NCI-H526 treated with DMSO at 0.1 percent for 48 hours (cell line): ENCODE measurements at regions not wholly inside any gene's neighbourhood (a gene's known extent, or its start where the extent isn't known, plus 50 kb on each side); places are given as distances from the start of the nearest gene placed in this dataset.

Source experiments
- DNase-seq: peaks from one replicate; lab custom pipeline; 2025; lab: John Stamatoyannopoulos, UW

DNA sequence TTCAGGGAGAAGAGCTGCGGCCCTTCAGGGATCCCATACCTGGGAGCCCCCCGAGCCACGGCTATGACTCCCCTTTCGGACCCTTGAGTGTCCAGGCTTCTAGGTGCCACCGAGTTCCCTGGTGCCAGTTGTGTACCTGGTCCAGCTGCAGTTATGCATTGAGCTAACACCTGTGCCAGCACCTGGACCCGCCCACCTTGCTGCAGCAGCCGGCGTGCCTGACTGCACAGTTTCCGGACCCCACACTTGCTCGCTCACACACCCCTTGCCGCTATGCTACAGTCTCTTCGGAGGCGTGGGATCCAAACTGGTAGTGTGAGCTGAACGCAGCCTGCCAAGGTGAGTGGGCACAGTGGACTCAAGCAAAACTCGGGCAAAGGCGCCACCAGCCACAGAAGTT lies 284.5 kb upstream of the ROBO1 start:
- DNase-seq = no peak

DNA sequence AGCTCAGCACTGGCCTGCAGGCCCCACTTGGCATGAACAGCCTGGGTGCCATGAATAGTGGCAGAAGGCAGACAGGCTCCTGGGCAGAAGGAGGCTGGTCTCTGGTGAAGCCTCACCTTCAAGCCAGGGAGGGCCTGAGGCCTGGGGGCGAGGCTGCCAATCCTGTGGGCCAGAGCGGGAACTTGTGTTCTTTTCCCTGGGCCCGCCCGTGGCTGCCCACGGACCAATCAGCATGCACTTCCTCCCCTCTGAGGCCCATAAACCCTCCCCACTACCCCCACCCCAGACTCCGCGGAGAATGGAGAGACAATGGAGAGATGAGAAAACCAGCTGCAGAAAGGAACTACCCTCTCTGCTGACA lies 283.8 kb upstream of the ROBO1 start:
- DNase-seq = no peak

DNA sequence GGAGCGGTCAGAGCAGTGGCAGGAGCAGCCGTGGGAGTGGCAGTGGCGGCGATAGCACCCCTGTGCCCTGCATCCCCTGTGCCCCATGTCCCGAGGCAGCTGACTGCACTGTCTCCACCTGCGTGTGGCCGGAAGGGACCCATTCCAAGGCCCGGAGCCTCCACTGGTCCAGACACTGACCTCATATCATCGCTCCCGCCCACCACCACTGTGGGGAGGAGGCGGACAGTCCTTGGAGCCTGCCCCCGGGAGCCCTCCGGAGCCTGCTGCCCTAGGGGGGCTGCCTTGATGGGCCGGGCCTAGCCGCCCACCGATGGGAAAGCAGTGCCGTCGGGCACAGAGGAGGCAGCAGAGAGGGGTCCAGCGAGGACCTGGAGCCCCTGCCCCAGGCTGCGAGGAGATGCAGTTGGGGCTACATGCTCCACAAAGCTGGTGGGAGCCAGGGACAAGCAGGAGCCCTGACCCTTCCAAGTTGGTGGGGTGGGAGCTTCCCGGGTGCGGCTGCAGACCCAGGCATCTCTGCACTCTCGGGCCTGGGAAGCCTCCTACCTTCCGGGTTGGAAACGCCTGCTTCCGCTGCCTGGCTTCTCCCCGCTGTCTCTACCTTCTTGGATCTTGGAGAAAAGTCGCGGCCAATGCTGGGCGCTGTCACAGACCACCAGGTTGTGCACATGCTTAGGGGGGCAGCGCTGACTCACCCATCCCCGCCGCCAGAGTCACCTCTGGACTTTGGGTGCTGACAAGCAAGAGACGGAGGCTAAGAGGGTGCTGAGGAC lies 283.2 kb upstream of the ROBO1 start:
- no peak for DNase-seq

DNA sequence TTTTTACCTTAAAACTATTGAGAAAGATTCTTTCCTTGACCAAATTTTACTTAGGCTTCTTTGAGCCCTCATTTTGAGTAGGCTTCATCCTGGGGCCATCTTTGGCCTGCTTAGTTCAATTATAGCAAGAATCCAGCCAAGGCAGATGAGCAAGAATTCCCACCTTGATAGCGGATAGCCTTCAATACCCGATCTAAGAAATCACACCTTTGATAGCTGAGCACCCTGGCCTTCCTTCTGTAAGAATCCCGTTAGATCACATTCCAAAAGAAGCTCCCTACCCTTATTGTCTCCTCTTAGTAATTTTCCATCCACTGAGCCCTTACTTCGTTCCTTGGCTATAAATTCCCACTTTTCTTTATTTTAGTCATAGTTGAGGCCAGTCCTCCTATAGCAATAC lies 275.4 kb upstream of the ROBO1 start:
- no peak for DNase-seq

DNA sequence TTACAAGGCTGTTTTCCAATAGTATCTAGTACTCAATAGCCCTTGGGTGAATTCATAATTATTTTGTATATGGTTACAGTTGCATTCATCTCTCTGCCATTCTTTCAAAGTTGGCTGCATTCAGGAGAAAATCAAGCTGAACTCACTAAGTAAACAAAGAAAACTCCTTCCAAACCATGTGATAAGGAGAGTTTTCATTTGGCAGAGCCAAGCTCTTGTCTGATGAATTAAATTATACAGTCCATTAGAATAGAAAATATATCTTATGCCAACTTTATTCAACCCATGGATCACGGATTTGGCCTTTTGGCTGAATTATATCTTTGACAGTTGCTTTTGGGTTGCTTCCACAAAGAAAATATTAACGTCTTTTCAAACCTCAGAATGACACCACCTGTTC lies 272.3 kb upstream of the ROBO1 start:
- DNase-seq = no peak

DNA sequence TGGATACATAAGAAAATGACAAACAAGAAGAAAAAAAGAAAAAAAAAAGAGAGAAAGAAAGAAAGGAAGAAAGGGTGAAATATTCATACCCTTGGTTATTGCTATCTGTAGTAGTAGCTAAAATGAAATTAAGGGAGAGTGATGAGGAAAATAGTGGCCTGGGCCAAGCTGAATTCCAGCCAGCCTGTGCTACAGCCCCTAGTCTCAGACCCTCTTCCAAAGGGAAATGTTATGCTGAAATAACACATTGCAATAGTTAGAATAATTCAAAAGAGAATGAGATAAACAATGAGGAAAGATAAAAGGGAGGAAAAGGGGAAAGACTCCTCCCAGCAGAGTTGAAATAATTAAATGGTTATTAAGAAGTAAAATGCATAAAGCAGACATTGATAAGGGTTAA lies 268.4 kb upstream of the ROBO1 start:
- DNase-seq = no peak

DNA sequence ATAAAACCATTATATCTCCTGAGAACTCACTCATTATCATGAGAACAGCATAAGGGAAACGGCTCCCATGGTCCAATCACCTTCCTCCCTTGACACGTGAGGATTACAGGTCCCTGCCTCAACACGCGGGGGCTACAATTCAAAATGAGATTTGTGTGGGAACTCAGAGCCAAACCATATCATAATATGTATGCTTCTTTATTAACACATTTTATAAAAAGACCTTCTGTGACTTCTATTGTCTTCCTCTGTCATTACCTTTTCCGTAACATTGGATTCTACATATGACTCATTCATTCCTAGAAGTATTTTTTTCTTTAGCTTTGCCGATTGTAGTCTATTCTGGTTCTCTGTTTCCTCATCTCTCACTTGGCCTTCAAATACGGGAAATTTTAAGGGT lies 267.2 kb upstream of the ROBO1 start:
- DNase-seq = no peak

DNA sequence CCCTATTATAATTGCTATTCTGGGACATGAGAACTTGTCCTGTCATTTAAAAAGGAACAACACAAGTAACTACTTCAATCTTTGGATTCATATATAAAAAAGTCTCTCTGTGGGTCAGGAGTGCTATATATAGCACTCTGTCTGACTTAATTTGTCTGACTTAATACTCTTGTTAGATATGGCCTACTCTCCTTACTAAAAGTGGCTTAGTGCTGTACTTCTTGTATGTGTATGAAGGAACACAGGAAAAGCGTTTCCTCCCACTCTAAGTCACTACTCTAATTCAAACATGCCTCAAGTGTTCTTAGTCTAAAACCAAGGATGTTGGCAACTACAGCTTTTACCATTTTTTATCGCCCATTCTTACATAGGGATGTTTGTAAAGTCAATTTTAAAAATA lies 255.2 kb upstream of the ROBO1 start:
- DNase-seq = no peak

DNA sequence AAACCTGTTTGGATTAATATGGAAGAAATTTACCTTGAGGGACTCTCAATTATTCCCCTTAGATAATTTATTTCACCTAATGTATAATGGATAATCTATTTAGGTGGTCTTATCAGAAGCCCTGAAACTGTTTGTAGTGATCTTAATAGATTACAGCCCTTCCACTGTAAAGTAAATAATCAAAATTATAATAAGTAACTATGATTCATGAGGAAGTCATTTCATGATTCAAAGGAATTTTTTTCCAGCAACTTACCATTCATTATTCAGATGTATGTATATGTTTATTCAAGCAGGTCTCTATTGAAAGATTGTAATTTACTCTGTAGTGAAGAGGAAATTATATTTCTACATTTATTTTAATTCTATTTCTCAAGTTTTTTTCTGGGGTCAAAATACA lies 250.6 kb upstream of the ROBO1 start:
- DNase-seq = no peak

DNA sequence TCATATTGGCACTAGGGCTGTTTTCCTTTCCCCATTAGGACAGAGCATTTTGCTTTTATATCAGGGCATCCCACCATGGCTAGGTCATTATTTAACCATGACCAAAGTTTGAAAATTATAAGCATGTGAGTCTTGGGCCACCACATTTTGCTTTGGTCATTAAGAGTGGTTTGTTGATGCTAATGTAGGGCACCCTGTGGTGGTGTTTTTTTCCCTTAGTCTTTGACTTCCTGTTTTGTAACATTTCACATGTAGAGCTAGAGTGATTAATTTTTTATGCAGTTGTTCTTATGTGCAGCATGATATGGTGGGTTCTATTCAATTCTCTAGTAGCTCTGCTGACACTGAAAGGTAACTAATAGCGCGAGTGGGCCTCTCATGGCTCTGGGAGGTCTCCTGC lies 249.6 kb upstream of the ROBO1 start:
- no peak for DNase-seq

DNA sequence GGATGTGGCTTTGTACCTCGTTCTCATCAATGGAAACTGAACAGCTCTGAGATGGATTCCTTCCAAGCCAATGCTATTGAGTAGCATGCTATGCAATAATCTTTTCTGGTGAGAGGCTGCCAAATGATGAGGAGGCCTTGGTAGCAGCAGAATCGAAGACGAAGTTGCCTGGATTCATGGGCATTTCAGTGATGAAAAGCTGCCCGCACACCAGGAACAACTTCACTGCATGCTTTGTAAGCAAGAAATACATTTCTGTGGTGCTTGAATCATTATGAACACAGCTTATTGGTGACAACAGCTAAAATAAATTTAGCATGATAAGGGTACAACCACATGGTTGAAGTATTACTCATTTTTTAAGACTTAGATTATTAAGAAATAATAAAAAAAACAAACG lies 246.8 kb upstream of the ROBO1 start:
- DNase-seq = no peak

DNA sequence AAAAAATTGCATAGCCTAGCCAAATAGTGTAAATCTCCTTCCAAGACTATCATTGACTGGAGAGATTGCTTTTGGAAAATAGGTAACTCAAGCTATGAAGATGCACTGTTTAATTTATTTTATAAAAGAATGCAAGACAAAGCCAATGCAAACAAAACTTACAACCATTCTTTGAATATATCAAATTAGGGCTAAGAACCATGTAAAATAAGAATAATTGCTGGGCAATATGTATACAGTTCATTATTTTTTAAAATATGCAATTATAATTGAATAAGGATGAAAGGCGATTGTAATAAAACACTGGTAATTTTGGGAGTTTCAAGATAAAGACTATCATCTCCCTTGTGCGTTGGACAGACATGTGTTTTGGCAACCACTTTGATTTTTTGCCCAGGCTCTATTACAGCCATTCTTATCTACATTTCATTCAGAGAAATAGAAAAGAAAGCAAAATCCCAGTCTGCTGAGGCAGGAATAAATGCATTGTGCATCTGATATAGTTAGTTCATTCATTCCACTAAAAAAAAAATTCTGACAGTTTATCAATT lies 242.3 kb upstream of the ROBO1 start:
- DNase-seq = no peak

DNA sequence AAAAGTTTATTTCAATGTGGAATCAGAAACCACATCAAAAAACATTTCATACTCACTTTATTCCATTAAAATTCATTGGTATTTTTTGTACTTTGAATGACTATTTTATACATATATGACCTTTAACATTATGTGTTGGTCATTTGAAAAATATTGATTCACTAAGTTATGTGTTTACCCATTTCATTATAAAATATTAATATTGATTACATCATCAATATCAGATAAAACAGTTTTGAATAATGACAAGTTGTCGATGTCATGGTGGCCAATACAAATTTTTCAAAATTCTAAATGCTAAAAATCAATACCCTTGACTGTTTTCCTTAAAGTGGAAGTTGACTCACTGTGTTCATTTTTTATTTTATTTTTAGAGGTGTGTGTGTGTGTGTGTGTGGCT lies 239.7 kb upstream of the ROBO1 start:
- DNase-seq = no peak

DNA sequence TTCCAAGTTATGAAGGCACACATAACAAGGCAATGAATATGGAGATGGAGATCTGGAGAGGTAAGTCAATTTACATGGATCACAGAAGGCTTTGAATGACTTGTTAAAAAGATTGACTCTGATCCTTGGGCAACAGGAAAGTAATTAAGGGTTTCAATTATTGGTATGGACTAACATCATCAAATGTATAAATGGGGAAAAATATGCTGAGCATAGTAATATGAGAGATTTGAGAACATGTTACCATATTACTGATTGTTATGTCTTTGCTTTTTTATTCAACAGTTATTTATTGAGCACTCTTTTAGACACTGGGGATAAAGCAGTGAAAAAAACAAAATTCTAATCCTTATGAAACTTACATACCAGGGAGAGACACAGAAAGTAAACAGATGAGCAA lies 238.5 kb upstream of the ROBO1 start:
- no peak for DNase-seq

DNA sequence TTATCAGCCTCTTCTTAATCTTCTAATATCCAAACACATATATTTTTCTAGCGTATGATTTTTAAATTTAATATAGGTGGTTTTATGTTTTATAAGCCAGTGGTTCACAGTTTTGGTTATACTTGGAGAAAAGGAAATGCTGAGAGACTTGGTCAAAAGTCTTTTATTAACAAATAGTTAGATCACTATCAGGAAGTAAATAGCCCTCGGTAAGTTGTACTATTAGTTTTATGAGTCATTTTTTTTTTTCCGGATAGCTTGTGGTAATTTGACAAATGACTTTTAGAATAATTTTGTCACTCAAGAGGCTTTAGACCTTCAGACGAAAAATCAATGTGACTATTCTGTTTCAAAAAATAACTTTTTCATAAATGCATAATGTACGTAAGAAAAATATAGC lies 232.2 kb upstream of the ROBO1 start:
- DNase-seq = no peak

DNA sequence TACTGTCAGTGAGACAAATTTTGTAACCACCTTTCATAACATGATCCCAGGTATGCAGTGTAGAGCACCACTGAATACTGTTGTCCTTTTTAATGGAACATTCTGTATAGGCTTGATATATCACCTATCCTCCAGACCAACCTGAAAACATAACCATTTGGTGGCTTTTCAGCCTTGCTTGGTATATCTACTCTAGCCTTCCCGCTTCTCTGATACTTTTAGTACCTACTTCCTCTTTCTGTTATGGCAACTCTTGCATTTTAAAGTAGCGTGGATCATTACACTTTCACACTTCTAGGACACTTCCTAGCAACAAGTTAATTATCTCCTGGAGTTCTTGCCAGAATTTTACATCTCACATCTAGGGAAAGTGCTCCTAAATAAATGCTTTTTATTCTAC lies 226.6 kb upstream of the ROBO1 start:
- no peak for DNase-seq

DNA sequence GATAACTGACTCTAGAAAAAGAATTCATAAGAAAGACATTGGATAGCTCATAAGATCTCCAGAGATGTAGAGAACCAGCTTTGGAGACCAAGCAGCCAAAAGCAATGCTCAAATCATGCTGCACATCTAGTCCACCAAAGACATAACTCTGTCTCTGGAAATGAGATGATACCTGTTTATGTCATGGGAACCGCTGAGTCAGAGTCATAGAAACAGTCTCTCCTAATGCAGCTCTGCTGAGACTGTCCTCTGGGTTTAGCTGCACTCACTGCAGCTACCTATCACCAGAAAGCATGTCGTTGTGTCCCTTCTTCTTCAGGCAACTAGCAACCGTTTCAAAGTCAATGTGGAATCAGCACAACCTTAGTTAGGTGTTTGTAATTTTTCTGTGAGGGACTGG lies 218.5 kb upstream of the ROBO1 start:
- DNase-seq = no peak

DNA sequence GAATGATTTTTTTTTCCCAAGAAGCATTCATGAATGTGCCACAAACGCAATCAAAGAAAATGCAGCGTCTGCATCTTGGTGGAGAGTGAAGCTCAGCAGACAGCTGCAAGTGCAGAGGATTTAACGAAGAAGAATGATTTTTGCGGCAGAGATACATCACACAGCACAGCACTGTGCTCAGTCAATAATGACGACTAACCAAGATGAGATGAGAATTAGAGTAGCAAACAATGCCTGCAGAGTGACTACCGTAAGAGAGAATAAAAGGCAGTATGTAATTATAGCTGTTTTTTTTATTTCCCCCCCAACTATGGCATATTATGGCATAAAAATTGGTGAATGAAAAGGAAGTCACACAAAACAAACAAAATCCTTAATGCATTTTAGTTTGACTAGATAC lies 218.0 kb upstream of the ROBO1 start:
- no peak for DNase-seq

DNA sequence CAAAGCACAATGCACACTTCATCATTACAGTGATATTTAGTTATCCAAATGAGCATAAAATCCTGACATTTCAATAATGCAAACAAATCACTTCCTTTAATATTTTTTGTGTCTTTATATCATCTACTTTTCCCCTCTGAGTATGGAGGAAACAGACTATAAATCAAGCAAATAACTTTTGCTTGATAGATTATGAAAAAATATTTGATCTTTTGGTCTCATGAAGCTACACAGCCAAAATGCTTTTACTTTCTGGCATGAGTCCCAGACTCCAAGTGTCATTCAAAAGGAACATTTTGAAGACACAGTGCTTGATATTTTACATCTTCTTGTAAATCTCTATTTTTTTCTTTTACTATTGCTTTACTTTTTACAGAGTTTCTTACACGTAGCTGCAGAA lies 215.3 kb upstream of the ROBO1 start:
- DNase-seq = no peak

DNA sequence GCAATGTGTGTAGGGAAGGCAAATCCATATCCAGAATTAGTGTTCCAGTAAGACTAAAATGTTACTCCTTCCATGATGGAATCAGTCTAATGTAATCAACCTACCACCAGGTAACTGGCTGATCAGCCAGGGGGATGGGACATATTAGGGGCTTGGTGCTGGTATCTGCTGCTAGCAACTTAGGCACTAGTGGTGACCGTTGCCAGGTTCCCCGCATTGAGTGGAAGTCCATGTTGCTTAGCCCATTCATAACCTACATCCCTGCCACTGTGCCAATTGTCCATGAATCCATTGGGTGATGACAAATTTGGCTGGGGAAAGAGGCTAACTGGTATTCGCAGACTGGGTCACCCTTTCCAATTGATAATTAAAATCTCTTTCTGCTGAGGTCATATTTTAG lies 212.2 kb upstream of the ROBO1 start:
- no peak for DNase-seq

DNA sequence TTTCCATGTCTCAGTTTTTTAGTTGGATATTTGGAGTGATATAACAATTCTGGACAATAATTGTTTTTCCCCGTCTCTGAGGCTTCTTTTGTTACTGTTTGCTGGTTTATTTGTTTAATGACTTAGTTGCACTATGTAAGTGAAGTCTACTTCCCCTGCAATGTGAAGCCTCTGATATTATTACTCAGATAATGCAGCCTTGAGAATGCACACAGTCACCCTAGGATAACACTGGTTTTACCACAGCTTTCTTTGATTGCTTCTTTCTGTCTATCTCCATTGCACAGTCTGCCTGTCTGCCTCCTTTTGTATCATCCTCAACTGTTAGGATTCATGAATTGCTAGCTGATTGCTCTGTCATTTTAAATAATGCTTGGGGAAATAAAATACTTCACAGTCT lies 208.7 kb upstream of the ROBO1 start:
- DNase-seq = no peak

DNA sequence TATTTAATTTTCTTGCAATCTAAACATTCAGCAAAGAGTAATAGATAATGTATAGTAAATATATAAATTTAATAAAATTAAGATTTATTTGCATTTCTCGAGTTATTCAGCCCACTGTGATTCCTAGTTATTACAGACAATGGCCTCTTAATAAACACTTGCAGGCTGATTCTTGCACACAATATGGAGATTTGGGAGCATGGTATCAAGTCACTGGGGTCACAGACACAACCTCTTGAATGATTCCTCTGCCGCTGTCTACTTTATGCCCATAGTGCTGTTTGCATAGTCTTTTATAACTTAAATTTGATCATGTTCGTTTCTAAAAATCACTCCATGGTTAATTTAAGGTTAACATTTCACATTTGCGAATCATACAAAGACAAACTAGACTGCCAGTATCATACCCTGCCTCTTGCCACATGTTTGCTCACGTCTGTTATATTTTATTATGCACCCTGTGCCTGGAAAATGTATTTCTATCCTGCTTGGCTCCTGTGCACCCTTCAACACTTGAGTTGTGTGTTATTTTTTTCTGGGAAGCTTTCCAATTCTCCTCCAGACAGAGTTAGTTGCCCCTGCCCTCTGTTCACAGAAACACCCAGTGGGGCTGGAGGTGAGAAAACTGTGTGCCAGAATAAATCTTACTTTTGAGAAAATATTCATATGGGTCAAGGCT lies 206.3 kb upstream of the ROBO1 start:
- no peak for DNase-seq

DNA sequence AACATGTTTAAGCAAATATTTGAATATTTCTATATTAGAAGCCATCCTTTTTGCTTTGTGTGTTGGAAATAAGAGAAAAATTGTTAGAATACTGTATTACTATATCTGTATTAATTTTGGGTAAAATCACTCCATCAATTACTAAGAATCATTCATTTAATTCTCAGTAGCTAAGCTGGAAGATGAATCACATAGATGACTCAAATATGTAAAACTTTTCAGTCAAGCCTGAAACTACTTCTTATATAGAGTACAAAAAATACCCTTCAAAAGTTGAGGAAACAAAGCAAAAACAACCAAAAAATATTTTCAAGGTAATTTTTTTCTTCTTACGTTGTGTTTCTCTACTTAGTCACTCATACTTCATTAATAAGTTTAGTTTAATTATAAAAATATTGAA lies 205.7 kb upstream of the ROBO1 start:
- no peak for DNase-seq

DNA sequence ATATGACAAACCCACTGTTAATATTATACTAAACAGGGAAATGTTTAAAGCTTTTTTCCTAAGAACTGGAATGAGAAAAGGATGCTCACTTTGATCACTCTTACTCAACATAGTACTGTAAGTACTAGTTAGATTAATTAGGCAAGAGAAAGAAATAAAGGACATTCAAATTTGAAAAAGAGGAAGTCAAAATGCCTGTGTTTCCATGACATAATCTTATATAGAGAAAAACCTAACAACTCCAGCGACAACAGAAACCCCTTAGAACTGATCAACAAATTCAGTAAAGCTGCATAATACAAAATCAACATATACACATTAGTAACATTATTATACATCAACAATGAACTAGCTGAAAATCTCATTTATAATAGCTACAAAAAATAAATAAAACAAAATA lies 200.6 kb upstream of the ROBO1 start:
- DNase-seq = no peak
